GM19395 (cell line): ENCODE measurements at regions not wholly inside any gene's neighbourhood (a gene's known extent, or its start where the extent isn't known, plus 50 kb on each side); places are given as distances from the start of the nearest gene placed in this dataset.
"Not testable (repeated sequence)": the region's sequence is repeated elsewhere in the genome, so short reads cannot be mapped to it uniquely, and the experiment has no call there.

Experiments used
- ATAC-seq: cut with Tn5 transposase; IDR thresholded peaks from one replicate; pipeline ENCODE4 v1.9.1; 2021; ENCODE audit warnings: mild to moderate bottlenecking, moderate library complexity; ENCODE audit not compliant: unreplicated experiment

GRCh38 chr3:181549266-181549665, 162.5 kb upstream of the SOX2 start:
- ATAC-seq, result no peak

DNA sequence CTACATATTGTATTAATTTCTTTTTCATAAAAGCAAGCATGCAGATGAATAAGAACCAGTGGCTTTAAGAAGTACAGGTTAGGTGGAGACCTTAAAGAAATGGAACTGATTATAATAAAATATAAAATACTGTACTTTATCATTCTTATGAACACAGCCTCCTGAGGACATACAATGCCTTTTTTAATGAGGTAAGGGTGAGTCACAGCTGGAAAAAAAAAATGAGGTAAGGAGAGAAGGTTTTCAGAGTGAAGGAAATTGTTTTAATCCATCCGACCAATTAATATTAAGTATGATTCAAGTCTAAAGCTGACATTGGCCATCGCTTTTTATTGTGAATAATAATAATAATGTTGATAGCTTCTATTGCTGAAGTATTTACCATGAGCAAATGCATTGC, 170.3 kb upstream of the SOX2 start:
- ATAC-seq, result no peak

GRCh38 chr3:181534781-181535221, 176.9 kb upstream of the SOX2 start:
- no peak for ATAC-seq

DNA sequence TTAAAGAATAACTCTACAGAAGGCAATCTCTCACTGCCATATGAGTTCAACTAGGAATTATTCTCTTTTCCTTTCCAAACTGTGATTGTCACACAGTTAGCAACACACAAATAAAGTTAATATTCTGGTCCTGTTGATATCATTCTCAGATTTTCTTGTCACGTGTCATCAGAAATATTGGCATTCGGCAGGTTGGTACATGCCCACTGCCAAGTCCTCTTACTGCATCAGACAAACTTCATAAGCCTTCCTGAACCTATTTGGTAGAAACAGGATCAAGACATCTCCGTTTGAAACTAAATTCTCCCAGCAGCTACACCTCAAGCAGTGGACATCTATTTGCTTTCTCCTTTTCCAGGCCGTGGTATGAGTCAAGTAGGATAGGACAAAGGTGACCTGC, 177.9 kb upstream of the SOX2 start:
- ATAC-seq, result no peak

- ATAC-seq, result no peak
These were observed 181.1 kb upstream of the SOX2 start for GRCh38 chr3:181530584-181530983.

DNA sequence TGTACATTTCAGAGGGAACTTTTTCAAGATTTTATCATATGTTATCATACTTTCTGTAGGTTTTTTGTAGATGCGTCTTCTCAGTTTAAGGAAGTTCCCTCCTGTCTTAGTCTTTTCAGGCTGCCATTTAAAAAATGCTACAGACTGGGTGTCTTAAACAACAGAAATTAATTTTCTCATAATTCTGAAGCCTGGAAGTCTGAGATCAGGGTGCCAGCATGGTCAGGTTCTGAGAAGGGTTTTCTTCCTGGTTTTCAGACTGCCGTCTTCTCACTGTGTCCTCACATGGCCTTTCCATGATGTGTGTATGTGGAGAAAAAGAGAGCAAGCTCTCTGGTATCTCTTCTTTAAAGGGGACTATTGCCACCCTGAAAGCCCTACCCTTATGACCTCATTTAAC, 189.9 kb upstream of the SOX2 start:
- no peak for ATAC-seq

DNA sequence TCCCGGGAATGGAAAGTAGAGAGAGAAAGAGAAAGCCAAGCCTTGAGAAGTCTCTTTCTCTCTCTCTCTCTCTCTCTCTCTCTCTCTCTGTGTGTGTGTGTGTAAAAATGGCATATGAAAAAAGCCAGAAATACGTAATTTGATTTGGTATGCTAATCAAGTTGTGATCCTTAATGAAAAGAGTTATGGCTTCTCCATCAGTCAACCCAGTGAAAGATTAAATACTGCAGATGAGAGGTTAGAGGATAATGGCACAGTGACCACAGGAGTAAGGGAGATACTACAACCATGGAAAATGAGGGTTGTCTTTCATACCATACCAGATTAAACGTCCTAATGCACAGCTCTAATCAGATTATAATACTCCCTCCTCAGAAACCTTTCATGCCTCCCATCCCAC, 193.5 kb upstream of the SOX2 start:
- ATAC-seq, result no peak

DNA sequence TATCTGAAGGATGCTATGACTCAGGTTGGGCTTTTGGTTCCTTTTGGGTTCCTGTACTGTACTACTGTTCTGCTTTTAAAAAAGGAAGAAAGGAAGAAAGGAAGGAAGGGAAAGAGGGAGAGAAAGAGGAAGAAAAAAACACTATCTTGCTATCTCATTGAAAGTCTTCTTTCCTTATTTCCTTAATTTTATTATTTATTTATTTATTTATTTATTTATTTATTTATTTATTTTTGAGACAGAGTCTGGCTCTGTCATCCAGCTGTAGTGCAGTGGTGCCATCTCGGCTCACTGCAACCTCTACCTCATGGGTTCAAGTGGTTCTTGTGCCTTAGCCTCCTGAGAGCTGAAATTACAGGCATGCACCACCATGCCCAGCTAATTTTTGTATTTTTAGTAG, 198.9 kb upstream of the SOX2 start:
- no peak for ATAC-seq

- ATAC-seq, result no peak
These were observed 201.2 kb upstream of the SOX2 start for GRCh38 chr3:181510500-181510899.

DNA sequence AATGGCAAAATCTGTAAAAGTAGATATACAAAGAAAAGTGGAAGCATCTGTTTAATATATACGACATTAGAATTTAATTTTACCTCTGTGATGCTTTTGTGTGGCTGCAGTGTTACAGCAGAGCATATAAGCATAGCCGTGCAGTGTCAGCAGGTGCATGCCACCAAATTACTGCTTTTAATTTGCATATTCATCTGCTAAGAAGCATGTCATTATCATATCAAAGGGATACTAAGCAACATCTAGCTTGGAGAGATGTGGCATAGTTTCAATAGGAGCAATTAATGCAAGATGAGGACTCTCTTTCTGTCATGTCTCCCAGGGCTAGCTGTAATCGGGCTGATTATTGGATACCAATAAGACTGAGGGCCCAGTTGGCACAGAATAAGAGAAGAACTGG, 214.4 kb upstream of the SOX2 start:
- no peak for ATAC-seq

- ATAC-seq, result no peak
These were observed 218.3 kb upstream of the SOX2 start for GRCh38 chr3:181493423-181493822.

DNA sequence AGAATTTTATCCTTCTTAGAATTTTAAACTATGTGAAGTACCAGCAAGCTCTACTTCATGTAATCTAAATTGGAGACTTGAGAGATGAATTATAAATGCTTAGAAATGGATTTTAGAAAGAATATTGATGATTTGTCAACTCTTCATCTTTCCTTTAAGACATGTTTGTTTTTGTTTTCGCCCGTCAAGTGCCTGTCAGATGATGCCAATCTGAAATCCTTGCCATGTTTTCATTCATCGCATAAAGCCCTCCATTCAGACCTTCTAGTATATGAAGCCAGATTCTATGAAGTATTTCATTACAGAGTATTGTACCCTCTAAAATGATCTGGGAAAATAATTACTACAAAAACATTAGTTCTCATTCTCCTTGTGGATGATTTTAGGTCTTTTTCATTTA, 223.2 kb upstream of the SOX2 start:
- ATAC-seq, result no peak

GRCh38 chr3:181487236-181487978, 224.3 kb upstream of the SOX2 start:
- no peak for ATAC-seq

DNA sequence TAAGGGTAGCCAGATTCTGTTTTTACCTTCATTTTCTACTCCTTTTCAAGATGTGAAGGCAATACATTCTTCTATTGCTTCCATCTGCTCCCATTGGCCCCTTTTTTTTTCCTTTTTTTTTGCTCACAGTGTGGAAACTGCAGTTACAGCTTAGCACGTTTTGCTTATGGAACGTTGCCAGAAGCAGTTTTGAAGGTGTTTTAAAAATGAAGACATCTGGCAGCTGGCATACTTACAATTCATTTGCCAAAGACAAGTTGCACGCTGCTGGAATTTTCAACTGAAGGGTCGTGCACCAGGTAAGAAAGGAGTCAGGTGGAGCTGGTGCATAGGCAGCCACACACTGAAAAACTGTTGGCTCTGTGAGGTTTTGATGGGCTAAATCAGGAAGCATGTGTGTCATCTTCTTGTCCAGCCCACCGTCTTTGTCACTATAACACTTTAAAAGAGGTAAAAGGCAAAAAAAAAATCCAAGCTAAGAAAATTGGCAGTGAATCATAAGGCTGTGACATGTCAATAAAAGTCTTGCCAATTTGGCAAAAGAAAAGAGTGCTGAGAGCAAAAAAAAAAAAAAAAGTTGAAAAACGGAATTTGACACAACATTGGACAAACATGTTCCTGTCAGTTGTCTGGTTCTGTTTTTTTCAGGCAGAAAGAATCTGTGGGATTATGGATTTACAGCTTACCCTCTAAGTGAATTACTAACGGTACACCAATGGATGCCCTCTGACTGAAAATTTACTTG, 225.4 kb upstream of the SOX2 start:
- no peak for ATAC-seq

- no peak for ATAC-seq
These were observed 227.7 kb upstream of the SOX2 start for GRCh38 chr3:181484026-181484425.

DNA sequence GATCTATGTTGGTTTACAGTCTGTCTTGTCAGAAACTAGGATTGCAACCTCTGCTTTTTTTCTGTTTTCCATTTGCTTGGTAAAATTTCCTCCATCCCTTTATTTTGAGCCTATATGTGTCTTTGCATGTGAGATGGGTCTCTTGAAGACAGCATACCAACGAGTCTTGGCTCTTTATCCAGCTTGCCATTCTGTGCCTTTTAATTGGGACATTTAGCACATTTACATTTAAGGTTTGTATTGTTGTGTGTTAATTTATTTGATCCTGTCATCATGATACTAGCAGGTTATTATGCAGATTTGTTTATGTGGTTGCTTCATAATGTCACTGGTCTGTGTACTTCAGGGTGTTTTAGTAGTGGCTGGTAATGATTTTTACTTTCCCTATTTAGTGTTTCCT, 236.6 kb upstream of the SOX2 start:
- ATAC-seq, result not testable (repeated sequence)

GRCh38 chr3:181470349-181470748, 241.4 kb upstream of the SOX2 start:
- ATAC-seq, result no peak

DNA sequence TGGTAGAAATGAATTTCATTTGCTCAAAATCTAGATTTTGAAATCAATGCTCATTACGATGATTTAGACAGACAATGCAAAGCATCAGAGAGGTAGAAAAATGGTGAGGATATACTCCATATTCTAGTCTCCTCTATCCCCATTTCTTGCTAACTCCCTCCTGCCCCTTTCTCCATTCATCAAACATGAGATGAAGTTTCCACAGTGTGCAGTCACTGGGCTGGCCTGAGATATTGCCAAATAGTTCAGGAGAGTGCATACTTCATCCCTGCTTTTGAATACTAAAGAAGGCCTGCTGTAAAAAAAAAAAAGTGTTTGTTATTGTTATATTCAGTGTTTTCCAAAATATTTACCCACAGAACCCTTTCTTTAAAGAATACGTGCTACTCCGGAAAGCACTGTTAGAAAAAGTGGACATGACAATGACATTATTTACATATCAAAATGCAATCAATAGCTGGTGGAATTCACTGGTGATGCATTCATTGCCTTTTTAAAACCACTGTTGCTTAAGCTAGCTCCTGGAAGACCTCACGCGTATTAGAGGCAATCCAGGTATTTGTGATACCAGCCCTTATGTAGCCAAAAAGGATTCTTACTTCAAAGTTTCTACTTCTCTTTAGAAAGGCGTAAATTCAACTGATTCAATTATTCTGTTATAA, 247.6 kb upstream of the SOX2 start:
- ATAC-seq, result no peak

- ATAC-seq, result no peak
These were observed 250.3 kb upstream of the SOX2 start for GRCh38 chr3:181461381-181461780.

GRCh38 chr3:181459516-181459915, 252.2 kb upstream of the SOX2 start:
- no peak for ATAC-seq

GRCh38 chr3:181458857-181459256, 252.9 kb upstream of the SOX2 start:
- ATAC-seq, result no peak

DNA sequence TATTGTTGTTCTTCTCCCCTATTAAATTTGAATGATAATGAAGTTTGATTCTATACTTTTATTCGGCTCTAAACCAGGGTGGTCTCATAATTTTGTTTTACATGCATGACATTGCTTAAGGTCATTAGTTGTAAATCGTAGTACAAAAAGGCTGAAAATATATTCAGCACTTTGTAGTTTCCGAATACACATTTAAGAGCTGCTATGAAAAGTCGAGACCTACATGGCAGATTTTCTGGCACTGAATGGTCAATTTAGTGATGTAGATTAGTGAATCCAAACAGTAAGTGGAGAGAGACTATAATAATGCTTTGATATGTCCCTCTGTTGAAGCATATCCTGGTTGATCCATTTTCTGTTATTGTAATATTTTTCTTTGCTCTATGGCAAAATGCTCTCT, 254.0 kb upstream of the SOX2 start:
- ATAC-seq, result no peak
